ENCODE measurements at regions not wholly inside any gene's neighbourhood (a gene's known extent, or its start where the extent isn't known, plus 50 kb on each side); places are given as distances from the start of the nearest gene placed in this dataset.

DNA sequence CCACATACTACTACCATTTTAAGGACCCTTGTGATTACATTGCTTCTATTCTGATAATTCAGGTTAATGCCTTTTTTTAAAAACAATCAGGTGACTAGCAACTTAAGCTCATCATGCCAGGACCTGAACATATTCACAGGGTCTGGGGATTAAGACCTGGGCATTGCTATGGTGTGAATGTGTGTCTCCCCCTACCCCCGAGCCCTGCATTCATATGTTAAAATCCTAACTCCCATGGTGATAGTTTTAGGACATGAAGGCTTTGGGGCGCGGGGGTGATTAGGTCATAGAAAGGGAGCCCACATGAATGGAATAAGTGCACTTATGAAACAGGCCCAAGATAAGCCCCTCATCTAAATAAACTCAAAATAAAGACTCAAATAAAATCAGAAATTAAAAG, 734.4 kb upstream of the PABPC4L start:
- TF ChIP-seq TEAD4 (IDR thresholded peaks at IDR 0.05): no peak
- TF ChIP-seq RAD21 (IDR thresholded peaks at IDR 0.05; ENCODE audit: low read depth): no peak
- no peak for TF ChIP-seq TCF12 (IDR thresholded peaks at IDR 0.05; ENCODE audit: low read depth)
- TF ChIP-seq EP300 (IDR thresholded peaks at IDR 0.05; ENCODE audit: borderline replicate concordance): no peak
- no peak for TF ChIP-seq EGR1 (IDR thresholded peaks at IDR 0.05)
- TF ChIP-seq TAF1 (IDR thresholded peaks at IDR 0.05; ENCODE audit: low read depth): no peak
- no peak for TF ChIP-seq FOXM1 (IDR thresholded peaks at IDR 0.05; ENCODE audit: borderline replicate concordance, low read depth)
- no peak for TF ChIP-seq CREB1 (IDR thresholded peaks at IDR 0.05; ENCODE audit: low read depth)
- no peak for TF ChIP-seq CEBPB (IDR thresholded peaks at IDR 0.05)
- no peak for TF ChIP-seq USF1 (IDR thresholded peaks at IDR 0.05)
- TF ChIP-seq, protein P1, sequence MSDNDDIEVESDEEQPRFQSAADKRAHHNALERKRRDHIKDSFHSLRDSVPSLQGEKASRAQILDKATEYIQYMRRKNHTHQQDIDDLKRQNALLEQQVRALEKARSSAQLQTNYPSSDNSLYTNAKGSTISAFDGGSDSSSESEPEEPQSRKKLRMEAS (IDR thresholded peaks at IDR 0.05): no peak
- TF ChIP-seq YY1 (IDR thresholded peaks at IDR 0.05; ENCODE audit: low read depth): no peak
- TF ChIP-seq NFIC (IDR thresholded peaks at IDR 0.05): no peak
- TF ChIP-seq REST (IDR thresholded peaks at IDR 0.05; ENCODE audit: low read depth): no peak
- no peak for TF ChIP-seq ZBTB7A (IDR thresholded peaks at IDR 0.05; ENCODE audit: low read depth)

DNA sequence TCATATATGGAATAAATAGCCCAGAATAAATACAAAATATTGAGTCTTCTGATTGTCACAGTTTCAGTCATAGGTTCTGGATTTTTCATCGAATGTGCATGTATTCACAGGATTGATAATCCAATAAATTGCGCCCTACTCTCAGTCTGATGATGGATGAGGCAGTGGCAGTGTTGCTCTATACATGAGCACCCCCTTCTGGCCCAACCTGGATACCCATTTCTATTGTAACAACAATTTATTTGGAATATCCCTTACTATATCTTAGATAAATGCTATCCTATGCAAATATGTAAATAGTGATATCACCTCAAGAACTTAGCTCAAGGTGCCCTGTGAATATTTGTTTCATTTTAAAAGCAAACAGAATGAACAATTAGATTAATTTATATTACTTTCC, 733.7 kb upstream of the PABPC4L start:
- TF ChIP-seq REST (IDR thresholded peaks at IDR 0.05; ENCODE audit: low read depth): no peak
- peak; percentile 76 for TF ChIP-seq RAD21 (IDR thresholded peaks at IDR 0.05; ENCODE audit: low read depth)
- no peak for TF ChIP-seq ZBTB7A (IDR thresholded peaks at IDR 0.05; ENCODE audit: low read depth)
- no peak for TF ChIP-seq FOXM1 (IDR thresholded peaks at IDR 0.05; ENCODE audit: borderline replicate concordance, low read depth)

- TF ChIP-seq TEAD4 (IDR thresholded peaks at IDR 0.05) (no peak), RAD21 (IDR thresholded peaks at IDR 0.05; ENCODE audit: low read depth) (no peak), REST (IDR thresholded peaks at IDR 0.05; ENCODE audit: low read depth) (no peak), EP300 (IDR thresholded peaks at IDR 0.05; ENCODE audit: borderline replicate concordance) (no peak), ZBTB7A (IDR thresholded peaks at IDR 0.05; ENCODE audit: low read depth) (no peak), YY1 (IDR thresholded peaks at IDR 0.05; ENCODE audit: low read depth) (no peak), TAF1 (IDR thresholded peaks at IDR 0.05; ENCODE audit: low read depth) (no peak), EGR1 (IDR thresholded peaks at IDR 0.05) (no peak), CEBPB (IDR thresholded peaks at IDR 0.05) (no peak), TCF12 (IDR thresholded peaks at IDR 0.05; ENCODE audit: low read depth) (no peak), USF1 (IDR thresholded peaks at IDR 0.05) (no peak), CREB1 (IDR thresholded peaks at IDR 0.05; ENCODE audit: low read depth) (no peak), FOXM1 (IDR thresholded peaks at IDR 0.05; ENCODE audit: borderline replicate concordance, low read depth) (no peak), NFIC (IDR thresholded peaks at IDR 0.05) (no peak)
- TF ChIP-seq, protein P1 (IDR thresholded peaks at IDR 0.05): no peak
Measured at GRCh38 chr4:134934036-134934808, 732.6 kb upstream of the PABPC4L start.

DNA sequence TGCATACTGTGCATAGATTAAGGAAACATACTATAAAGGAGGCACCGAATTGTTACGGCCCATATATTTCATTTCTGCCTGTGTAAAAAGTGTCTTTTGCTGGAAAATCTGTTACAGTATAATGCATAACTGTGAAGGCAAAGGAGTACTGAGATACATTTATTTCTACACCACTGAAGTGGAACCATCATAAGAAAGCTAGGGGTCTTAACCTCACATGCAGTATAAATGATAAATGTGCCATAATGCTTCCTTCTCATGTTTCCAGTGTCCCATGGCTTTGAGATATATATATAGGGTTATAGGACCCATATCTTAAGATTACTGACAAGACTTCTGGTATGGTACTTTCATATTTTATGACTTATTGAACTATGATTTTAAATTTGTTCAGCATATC, 713.8 kb upstream of the PABPC4L start:
- TF ChIP-seq TAF1 (IDR thresholded peaks at IDR 0.05; ENCODE audit: low read depth) (no peak), EGR1 (IDR thresholded peaks at IDR 0.05) (no peak), USF1 (IDR thresholded peaks at IDR 0.05) (no peak), CREB1 (IDR thresholded peaks at IDR 0.05; ENCODE audit: low read depth) (no peak)
